HG02759 (cell line): ENCODE measurements at regions not wholly inside any gene's neighbourhood (a gene's known extent, or its start where the extent isn't known, plus 50 kb on each side); places are given as distances from the start of the nearest gene placed in this dataset.
A peak's percentile ranks its signal among the peaks of the same experiment; 100 is the strongest.

ENCODE experiments used
- ATAC-seq: cut with Tn5 transposase; IDR thresholded peaks from one replicate; pipeline ENCODE4 v1.9.1; 2021; ENCODE audit warnings: mild to moderate bottlenecking, moderate library complexity; ENCODE audit not compliant: unreplicated experiment

GRCh38 chr19:23855676-23856075, 59.0 kb upstream of the ZNF726 start:
- no peak for ATAC-seq

GRCh38 chr19:23851966-23852365, 62.7 kb upstream of the ZNF726 start:
- ATAC-seq = no peak

GRCh38 chr19:23832717-23833327, 74.1 kb upstream of the ZNF681 start:
- no peak for ATAC-seq

GRCh38 chr19:23823952-23824389, 65.3 kb upstream of the ZNF681 start:
- ATAC-seq = peak; percentile 47

GRCh38 chr19:23822735-23823134, 64.0 kb upstream of the ZNF681 start:
- ATAC-seq = no peak

GRCh38 chr19:23817519-23817918, 58.8 kb upstream of the ZNF681 start:
- no peak for ATAC-seq

GRCh38 chr19:23810496-23810895, 51.8 kb upstream of the ZNF681 start:
- ATAC-seq = no peak
